ENCODE measurements at regions not wholly inside any gene's neighbourhood (a gene's known extent, or its start where the extent isn't known, plus 50 kb on each side); places are given as distances from the start of the nearest gene placed in this dataset.
A peak's percentile ranks its signal among the peaks of the same experiment; 100 is the strongest.
"Not testable (repeated sequence)": the region's sequence is repeated elsewhere in the genome, so short reads cannot be mapped to it uniquely, and the experiment has no call there.

GRCh38 chr4:77308843-77309242, 151.8 kb downstream of the CCNG2 start:
- peak; percentile 44 for DNase-seq

- no peak for DNase-seq
Observed at GRCh38 chr4:77309496-77309895, 152.5 kb downstream of the CCNG2 start.

- peak; percentile 50 for DNase-seq
Observed at GRCh38 chr4:77310931-77311330, 153.9 kb downstream of the CCNG2 start.

- no peak for DNase-seq
Observed at GRCh38 chr4:77314697-77315096, 157.7 kb downstream of the CCNG2 start.

GRCh38 chr4:77327151-77327550, 170.1 kb downstream of the CCNG2 start:
- no peak for DNase-seq

GRCh38 chr4:77332696-77333270, 175.8 kb downstream of the CCNG2 start:
- no peak for DNase-seq

GRCh38 chr4:77336411-77337142, 179.6 kb downstream of the CCNG2 start:
- no peak for DNase-seq

- DNase-seq, result no peak
Observed at GRCh38 chr4:77342170-77342810, 185.3 kb downstream of the CCNG2 start.

- DNase-seq, result no peak
Observed at GRCh38 chr4:77344001-77344400, 187.0 kb downstream of the CCNG2 start.

GRCh38 chr4:77344784-77345183, 187.8 kb downstream of the CCNG2 start:
- DNase-seq, result no peak

- DNase-seq, result no peak
Observed at GRCh38 chr4:77347351-77347966, 190.5 kb downstream of the CCNG2 start.

- DNase-seq, result no peak
Observed at GRCh38 chr4:77348815-77349214, 191.8 kb downstream of the CCNG2 start.

- no peak for DNase-seq
Observed at GRCh38 chr4:77349364-77349763, 192.4 kb downstream of the CCNG2 start.

- DNase-seq, result peak; percentile 13
Observed at GRCh38 chr4:77349796-77350195, 192.8 kb downstream of the CCNG2 start.

- no peak for DNase-seq
Observed at GRCh38 chr4:77352192-77352591, 195.2 kb downstream of the CCNG2 start.

- DNase-seq, result not testable (repeated sequence)
Observed at GRCh38 chr4:77353724-77354315, 196.8 kb downstream of the CCNG2 start.

- DNase-seq, result no peak
Observed at GRCh38 chr4:77354550-77354949, 197.5 kb downstream of the CCNG2 start.

- DNase-seq, result no peak
Observed at GRCh38 chr4:77355731-77356130, 198.7 kb downstream of the CCNG2 start.

- DNase-seq, result peak; percentile 42
Observed at GRCh38 chr4:77358315-77358928, 201.4 kb downstream of the CCNG2 start.

GRCh38 chr4:77360451-77360850, 203.4 kb downstream of the CCNG2 start:
- no peak for DNase-seq

GRCh38 chr4:77366876-77367275, 209.9 kb downstream of the CCNG2 start:
- DNase-seq, result not testable (repeated sequence)

- DNase-seq, result no peak
Observed at GRCh38 chr4:77367638-77368037, 210.6 kb downstream of the CCNG2 start.

GRCh38 chr4:77372375-77372774, 215.4 kb downstream of the CCNG2 start:
- DNase-seq, result no peak
